ENCODE measurements at regions not wholly inside any gene's neighbourhood (a gene's known extent, or its start where the extent isn't known, plus 50 kb on each side); places are given as distances from the start of the nearest gene placed in this dataset.

DNA sequence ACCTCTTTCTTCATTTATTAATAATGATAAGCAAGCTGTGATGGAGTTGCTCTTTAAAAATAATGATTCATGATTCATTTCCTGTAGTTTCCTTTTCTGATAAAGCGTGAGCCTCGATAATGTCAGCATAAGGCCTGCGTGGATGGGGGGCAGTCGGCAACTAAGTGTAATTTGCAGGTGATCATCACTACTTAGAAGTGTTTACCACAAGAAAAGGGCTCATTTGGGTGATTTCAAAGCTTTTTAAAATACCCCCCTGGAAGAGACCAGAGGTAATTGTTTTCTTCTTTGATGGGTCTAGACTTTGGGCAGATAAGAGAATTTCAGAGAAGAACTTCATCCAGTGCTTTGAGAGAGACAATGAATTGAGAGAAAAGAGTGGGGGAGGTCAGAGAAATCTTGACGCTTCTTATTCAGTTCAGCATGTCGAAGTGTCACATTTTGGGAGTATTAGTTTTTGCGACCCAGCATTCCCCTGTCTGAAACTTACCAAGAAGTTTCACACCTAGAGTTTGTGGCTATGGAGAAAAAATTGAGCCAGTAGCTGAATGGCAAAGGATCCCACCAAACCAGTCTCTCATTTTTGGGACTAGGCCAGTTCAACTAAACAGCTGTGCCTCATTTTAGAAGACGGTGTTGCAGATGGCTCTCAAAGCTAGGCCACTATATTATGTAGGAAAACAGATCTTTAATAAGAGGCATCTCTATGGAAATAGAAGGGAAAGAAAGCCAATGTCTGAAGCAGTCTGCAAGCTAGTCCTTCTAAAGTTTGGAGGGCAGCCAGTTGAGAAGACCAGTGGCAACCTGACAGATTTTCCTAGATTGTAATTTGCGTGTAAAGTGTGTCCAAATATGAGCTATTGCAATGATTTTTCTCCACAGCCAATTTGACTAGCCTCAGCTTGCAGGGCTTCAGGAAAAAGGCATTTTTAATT lies 171.0 kb upstream of the PPP1R2C start:
- Histone ChIP-seq H3K4me1 (ENCODE audit: insufficient read depth, low read length, poor library complexity, severe bottlenecking) (peaks cover 50% of the 10 kb centered on the region), H3K9ac (ENCODE audit: low read depth, low read length, poor library complexity, severe bottlenecking) (no peak overlapping the region), H3K27me3 (ENCODE audit: insufficient read depth, low read length, poor library complexity, severe bottlenecking) (no peaks in the 10 kb centered on the region)

DNA sequence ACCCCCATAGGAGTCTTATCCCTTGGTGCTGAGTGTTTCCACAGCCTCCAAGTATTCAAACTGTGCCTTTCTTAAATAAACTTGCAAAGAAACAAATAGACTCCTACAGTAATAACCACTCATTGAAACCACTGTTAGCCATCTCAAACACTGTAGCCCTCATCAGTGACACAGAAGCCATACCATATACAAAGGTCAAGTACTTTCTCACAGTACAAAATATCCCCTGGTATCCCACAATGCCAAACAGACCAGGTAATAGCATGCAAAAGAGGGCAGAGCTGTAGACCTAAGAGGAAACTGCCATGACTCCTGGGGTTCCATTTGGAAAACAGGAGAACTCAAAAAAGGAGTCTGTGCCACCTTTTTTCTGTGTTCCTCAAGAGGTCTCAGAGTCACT lies 173.8 kb upstream of the PPP1R2C start:
- Histone ChIP-seq H2AFZ (ENCODE audit: low read length) (peak overlapping the region; percentile 49; the same call in 1 of the 2 replicates), H3K27me3 (ENCODE audit: insufficient read depth, low read length, poor library complexity, severe bottlenecking) (no peaks in the 10 kb centered on the region), H3K9me3 (ENCODE audit: insufficient read depth, low read depth, low read length) (no peaks in the 10 kb centered on the region), H4K20me1 (ENCODE audit: insufficient read depth, low read length, poor library complexity, severe bottlenecking) (no peaks in the 10 kb centered on the region), H3K9ac (ENCODE audit: low read depth, low read length, poor library complexity, severe bottlenecking) (no peak overlapping the region), H3K4me2 (ENCODE audit: low read depth, low read length, poor library complexity, severe bottlenecking) (no peak overlapping the region), H3K9me2 (replicated peaks; ENCODE audit: low read depth, low read length) (no peaks in the 10 kb centered on the region), H3F3A (ENCODE audit: low read depth) (no peaks in the 10 kb centered on the region), H3K36me3 (ENCODE audit: insufficient read depth, low read length) (no peaks in the 10 kb centered on the region), H3K4me3 (ENCODE audit: low read length, poor library complexity, severe bottlenecking) (no peak overlapping the region), H3K79me2 (ENCODE audit: insufficient read depth, low read length) (no peaks in the 10 kb centered on the region), H3K4me1 (ENCODE audit: insufficient read depth, low read length, poor library complexity, severe bottlenecking) (peaks cover 42% of the 10 kb centered on the region)
- TF ChIP-seq EZH2phosphoT487 (IDR thresholded peaks at IDR 0.05; ENCODE audit: borderline replicate concordance), result no peak
- TF ChIP-seq, protein P1, sequence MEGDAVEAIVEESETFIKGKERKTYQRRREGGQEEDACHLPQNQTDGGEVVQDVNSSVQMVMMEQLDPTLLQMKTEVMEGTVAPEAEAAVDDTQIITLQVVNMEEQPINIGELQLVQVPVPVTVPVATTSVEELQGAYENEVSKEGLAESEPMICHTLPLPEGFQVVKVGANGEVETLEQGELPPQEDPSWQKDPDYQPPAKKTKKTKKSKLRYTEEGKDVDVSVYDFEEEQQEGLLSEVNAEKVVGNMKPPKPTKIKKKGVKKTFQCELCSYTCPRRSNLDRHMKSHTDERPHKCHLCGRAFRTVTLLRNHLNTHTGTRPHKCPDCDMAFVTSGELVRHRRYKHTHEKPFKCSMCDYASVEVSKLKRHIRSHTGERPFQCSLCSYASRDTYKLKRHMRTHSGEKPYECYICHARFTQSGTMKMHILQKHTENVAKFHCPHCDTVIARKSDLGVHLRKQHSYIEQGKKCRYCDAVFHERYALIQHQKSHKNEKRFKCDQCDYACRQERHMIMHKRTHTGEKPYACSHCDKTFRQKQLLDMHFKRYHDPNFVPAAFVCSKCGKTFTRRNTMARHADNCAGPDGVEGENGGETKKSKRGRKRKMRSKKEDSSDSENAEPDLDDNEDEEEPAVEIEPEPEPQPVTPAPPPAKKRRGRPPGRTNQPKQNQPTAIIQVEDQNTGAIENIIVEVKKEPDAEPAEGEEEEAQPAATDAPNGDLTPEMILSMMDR (conservative IDR thresholded peaks at IDR 0.05; ENCODE audit: low read length), result no peak

More for the DNA sequence above, 171.0 kb upstream of the PPP1R2C start:
- H3F3A ChIP-seq (ENCODE audit: low read depth), result 0 out of 2 replicates have a peak, but pooled peaks cover 2% of the 10 kb centered on the region
- H3K36me3 ChIP-seq (ENCODE audit: insufficient read depth, low read length), result no peaks in the 10 kb centered on the region
- H3K4me3 ChIP-seq (ENCODE audit: low read length, poor library complexity, severe bottlenecking), result no peak overlapping the region
- no peak for TF ChIP-seq EZH2phosphoT487 (IDR thresholded peaks at IDR 0.05; ENCODE audit: borderline replicate concordance)
- peak overlapping the region; percentile 31 for H3K4me2 ChIP-seq (ENCODE audit: low read depth, low read length, poor library complexity, severe bottlenecking)
- H4K20me1 ChIP-seq (ENCODE audit: insufficient read depth, low read length, poor library complexity, severe bottlenecking), result no peaks in the 10 kb centered on the region
- no peaks in the 10 kb centered on the region for H3K79me2 ChIP-seq (ENCODE audit: insufficient read depth, low read length)
- 0 out of 2 replicates have a peak overlapping the region, but pooled peaks have one; percentile 12 for H2AFZ ChIP-seq (ENCODE audit: low read length)
- no peaks in the 10 kb centered on the region for H3K9me2 ChIP-seq (replicated peaks; ENCODE audit: low read depth, low read length)
- H3K9me3 ChIP-seq (ENCODE audit: insufficient read depth, low read depth, low read length), result no peaks in the 10 kb centered on the region

DNA sequence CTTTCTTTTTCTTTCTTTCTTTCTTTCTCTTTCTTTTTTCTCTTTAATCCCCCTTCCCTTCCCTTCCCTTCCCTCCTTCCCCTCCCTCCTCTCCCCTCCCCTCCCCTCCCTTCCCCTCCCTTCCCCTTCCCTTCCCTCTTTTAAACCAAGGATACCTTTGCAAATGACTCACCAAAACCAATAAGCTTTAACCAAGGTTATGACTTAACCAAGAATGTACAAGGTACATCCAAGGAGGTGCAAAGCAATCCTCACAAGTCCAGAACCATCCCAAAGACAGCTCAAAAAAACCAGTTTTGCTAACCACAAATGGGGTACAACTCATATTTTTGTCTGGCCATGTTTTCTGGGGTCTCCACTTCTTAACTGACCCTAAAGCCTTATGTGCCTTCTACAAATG lies 174.7 kb upstream of the PPP1R2C start:
- Histone ChIP-seq H3K79me2 (ENCODE audit: insufficient read depth, low read length) (no peaks in the 10 kb centered on the region), H3F3A (ENCODE audit: low read depth) (no peaks in the 10 kb centered on the region)
- TF ChIP-seq, protein P1 (conservative IDR thresholded peaks at IDR 0.05; ENCODE audit: low read length), result no peak
- TF ChIP-seq EZH2phosphoT487 (IDR thresholded peaks at IDR 0.05; ENCODE audit: borderline replicate concordance), result no peak

More for the DNA sequence above, 174.7 kb upstream of the PPP1R2C start:
- Histone ChIP-seq H3K9ac (ENCODE audit: low read depth, low read length, poor library complexity, severe bottlenecking) (no peak overlapping the region), H3K4me1 (ENCODE audit: insufficient read depth, low read length, poor library complexity, severe bottlenecking) (peaks cover 34% of the 10 kb centered on the region), H3K9me2 (replicated peaks; ENCODE audit: low read depth, low read length) (no peaks in the 10 kb centered on the region), H3K27me3 (ENCODE audit: insufficient read depth, low read length, poor library complexity, severe bottlenecking) (no peaks in the 10 kb centered on the region), H3K36me3 (ENCODE audit: insufficient read depth, low read length) (no peaks in the 10 kb centered on the region), H3K9me3 (ENCODE audit: insufficient read depth, low read depth, low read length) (no peaks in the 10 kb centered on the region), H2AFZ (ENCODE audit: low read length) (no peak overlapping the region), H3K4me3 (ENCODE audit: low read length, poor library complexity, severe bottlenecking) (no peak overlapping the region), H4K20me1 (ENCODE audit: insufficient read depth, low read length, poor library complexity, severe bottlenecking) (no peaks in the 10 kb centered on the region), H3K4me2 (ENCODE audit: low read depth, low read length, poor library complexity, severe bottlenecking) (no peak overlapping the region)
